Endodermal cell (in vitro differentiated cells): ENCODE measurements at regions not wholly inside any gene's neighbourhood (a gene's known extent, or its start where the extent isn't known, plus 50 kb on each side); places are given as distances from the start of the nearest gene placed in this dataset.

Experiments used
- DNase-seq: peaks from one replicate; pipeline ENCODE4 v3.0.0-alpha.2; 2017
- H3K27ac ChIP-seq: 2 replicates; pipeline ENCODE4 v1.5.1; 2013; ENCODE audit warnings: mild to moderate bottlenecking, low read depth, low read length, moderate library complexity
- H3K27me3 ChIP-seq: 2 replicates; pipeline ENCODE4 v1.6.1; 2013; ENCODE audit warnings: mild to moderate bottlenecking, low read length, moderate library complexity; ENCODE audit not compliant: insufficient read depth, control insufficient read depth, poor library complexity, severe bottlenecking
- H3K36me3 ChIP-seq: 2 replicates; pipeline ENCODE4 v1.7.0; 2013; ENCODE audit warnings: mild to moderate bottlenecking, low read length, moderate library complexity; ENCODE audit not compliant: control insufficient read depth, insufficient read depth
- H3K4me1 ChIP-seq: one replicate; pipeline ENCODE4 v1.7.0; 2013; ENCODE audit warnings: low read length; ENCODE audit not compliant: control insufficient read depth, insufficient read depth
- H3K4me3 ChIP-seq: 2 replicates; pipeline ENCODE4 v1.5.1; 2013; ENCODE audit warnings: mild to moderate bottlenecking, low read length, moderate library complexity
- H3K9ac ChIP-seq: 2 replicates; pipeline ENCODE4 v1.6.1; 2013; ENCODE audit warnings: mild to moderate bottlenecking, low read length, moderate library complexity; ENCODE audit not compliant: poor library complexity, severe bottlenecking; ENCODE audit errors: extremely low read depth
- H3K9me3 ChIP-seq: 2 replicates; pipeline ENCODE4 v1.6.1; 2013; ENCODE audit warnings: mild to moderate bottlenecking, low read length, moderate library complexity; ENCODE audit not compliant: control insufficient read depth
- H3K27ac Mint-ChIP-seq: 2 replicates; pipeline ENCODE4 v1.8.0; 2020; ENCODE audit warnings: mixed read lengths
- H3K27me3 Mint-ChIP-seq: 2 replicates; pipeline ENCODE4 v1.8.0; 2021; ENCODE audit warnings: mild to moderate bottlenecking, mixed read lengths; ENCODE audit not compliant: insufficient read depth
- H3K36me3 Mint-ChIP-seq: 2 replicates; pipeline ENCODE4 v1.8.0; 2020; ENCODE audit warnings: low read depth, mixed read lengths
- H3K4me1 Mint-ChIP-seq: 2 replicates; pipeline ENCODE4 v1.8.0; 2020; ENCODE audit warnings: mixed read lengths
- H3K4me3 Mint-ChIP-seq: 2 replicates; pipeline ENCODE4 v1.8.0; 2020; ENCODE audit warnings: mild to moderate bottlenecking, moderate library complexity, mixed read lengths
- H3K9me3 Mint-ChIP-seq: 2 replicates; pipeline ENCODE4 v1.8.0; 2020; ENCODE audit warnings: mild to moderate bottlenecking, mixed read lengths
- WGBS, 2 experiments: methylation state at CpG; one replicate each; pipeline versions ENCODE4 v1.1.5 to v1.1.7; 2013; ENCODE audit warnings: missing lambda C conversion rate in 2 of 2, mixed read lengths in 1 of 2; ENCODE audit not compliant: insufficient coverage in 1 of 2, insufficient read length in 1 of 2; 5-methylcytosine and 5-hydroxymethylcytosine counted together
- TF ChIP-seq, protein P1 (sequence below): fragments of 200-600 bp; sonication (generic); conservative IDR thresholded peaks from 2 replicates; pipeline ENCODE4 v1.5.0; 2021; ENCODE audit warnings: antibody characterized with exemption, mild to moderate bottlenecking

- Mint-ChIP-seq H3K4me1 (peaks cover 16% of the 10 kb centered on the region), H3K4me3 (no peak overlapping the region), H3K9me3 (peaks cover 4% of the 10 kb centered on the region), H3K36me3 (no peaks in the 10 kb centered on the region), H3K27me3 (peaks cover 18% of the 10 kb centered on the region), H3K27ac (no peak overlapping the region)
- Histone ChIP-seq H3K4me1 (peaks cover 6% of the 10 kb centered on the region), H3K9me3 (peaks cover 4% of the 10 kb centered on the region), H3K9ac (no peak overlapping the region), H3K27ac (no peak overlapping the region), H3K27me3 (no peaks in the 10 kb centered on the region), H3K36me3 (no peaks in the 10 kb centered on the region), H3K4me3 (no peak overlapping the region)
- TF ChIP-seq, protein P1, sequence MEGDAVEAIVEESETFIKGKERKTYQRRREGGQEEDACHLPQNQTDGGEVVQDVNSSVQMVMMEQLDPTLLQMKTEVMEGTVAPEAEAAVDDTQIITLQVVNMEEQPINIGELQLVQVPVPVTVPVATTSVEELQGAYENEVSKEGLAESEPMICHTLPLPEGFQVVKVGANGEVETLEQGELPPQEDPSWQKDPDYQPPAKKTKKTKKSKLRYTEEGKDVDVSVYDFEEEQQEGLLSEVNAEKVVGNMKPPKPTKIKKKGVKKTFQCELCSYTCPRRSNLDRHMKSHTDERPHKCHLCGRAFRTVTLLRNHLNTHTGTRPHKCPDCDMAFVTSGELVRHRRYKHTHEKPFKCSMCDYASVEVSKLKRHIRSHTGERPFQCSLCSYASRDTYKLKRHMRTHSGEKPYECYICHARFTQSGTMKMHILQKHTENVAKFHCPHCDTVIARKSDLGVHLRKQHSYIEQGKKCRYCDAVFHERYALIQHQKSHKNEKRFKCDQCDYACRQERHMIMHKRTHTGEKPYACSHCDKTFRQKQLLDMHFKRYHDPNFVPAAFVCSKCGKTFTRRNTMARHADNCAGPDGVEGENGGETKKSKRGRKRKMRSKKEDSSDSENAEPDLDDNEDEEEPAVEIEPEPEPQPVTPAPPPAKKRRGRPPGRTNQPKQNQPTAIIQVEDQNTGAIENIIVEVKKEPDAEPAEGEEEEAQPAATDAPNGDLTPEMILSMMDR = no peak
- no peak for DNase-seq
- WGBS, 2 experiments = 88 to 89% methylated on average over 5 to 6 of the region's 6 CpGs
Observed at GRCh38 chr17:73783382-73783766, 139.1 kb upstream of the SDK2 start.

GRCh38 chr17:73783945-73784603 lies 139.8 kb upstream of the SDK2 start:
- H3K9me3 Mint-ChIP-seq = peaks cover 1% of the 10 kb centered on the region
- no peaks in the 10 kb centered on the region for H3K36me3 ChIP-seq
- peaks cover 18% of the 10 kb centered on the region for H3K27me3 Mint-ChIP-seq
- H3K27me3 ChIP-seq = no peaks in the 10 kb centered on the region
- peaks cover 6% of the 10 kb centered on the region for H3K4me1 ChIP-seq
- no peak overlapping the region for H3K27ac Mint-ChIP-seq
- no peak overlapping the region for H3K27ac ChIP-seq
- TF ChIP-seq, protein P1 = no peak
- H3K9ac ChIP-seq = no peak overlapping the region
- no peaks in the 10 kb centered on the region for H3K36me3 Mint-ChIP-seq
- H3K4me3 ChIP-seq = no peak overlapping the region
- 82 to 90% methylated on average over 6 to 11 of the region's 11 CpGs for WGBS, 2 experiments
- peaks cover under 1% of the 10 kb centered on the region for H3K9me3 ChIP-seq
- no peak overlapping the region for H3K4me3 Mint-ChIP-seq
- DNase-seq = peak; percentile 67
- peaks cover 16% of the 10 kb centered on the region for H3K4me1 Mint-ChIP-seq

DNA sequence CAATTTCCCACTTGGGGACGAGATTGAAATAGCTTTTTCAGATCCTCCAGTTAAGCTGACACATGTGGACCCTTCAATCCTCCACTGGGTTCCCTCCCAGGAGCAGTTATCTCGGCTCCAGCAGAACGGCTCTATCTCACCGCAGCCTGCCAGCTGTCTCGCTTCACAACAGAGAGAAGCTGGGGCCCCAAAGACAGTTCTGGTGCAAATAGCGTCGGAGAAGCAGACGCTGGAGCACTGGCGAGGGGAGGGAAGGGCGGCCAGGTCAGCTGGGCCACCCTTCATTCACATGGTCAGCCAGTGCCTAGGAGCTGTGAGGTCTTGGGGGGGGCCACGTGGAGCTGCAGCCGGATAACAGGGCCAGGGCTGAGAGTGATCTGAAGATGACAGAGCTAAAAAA lies 141.3 kb upstream of the SDK2 start:
- Histone ChIP-seq H3K27ac (no peak overlapping the region), H3K9me3 (no peaks in the 10 kb centered on the region), H3K9ac (no peak overlapping the region), H3K27me3 (peaks cover 4% of the 10 kb centered on the region), H3K4me3 (no peak overlapping the region), H3K36me3 (no peaks in the 10 kb centered on the region), H3K4me1 (peaks cover 6% of the 10 kb centered on the region)
- WGBS, 2 experiments = 74 to 77% methylated on average over 8 to 12 of the region's 12 CpGs
- H3K27me3 Mint-ChIP-seq = peaks cover 27% of the 10 kb centered on the region
- no peaks in the 10 kb centered on the region for H3K9me3 Mint-ChIP-seq
- no peak overlapping the region for H3K27ac Mint-ChIP-seq
- H3K36me3 Mint-ChIP-seq = no peaks in the 10 kb centered on the region
- DNase-seq = no peak
- TF ChIP-seq, protein P1 = no peak
- peaks cover 16% of the 10 kb centered on the region for H3K4me1 Mint-ChIP-seq
- no peak overlapping the region for H3K4me3 Mint-ChIP-seq
